ENCODE measurements at regions not wholly inside any gene's neighbourhood (a gene's known extent, or its start where the extent isn't known, plus 50 kb on each side); places are given as distances from the start of the nearest gene placed in this dataset.

DNA sequence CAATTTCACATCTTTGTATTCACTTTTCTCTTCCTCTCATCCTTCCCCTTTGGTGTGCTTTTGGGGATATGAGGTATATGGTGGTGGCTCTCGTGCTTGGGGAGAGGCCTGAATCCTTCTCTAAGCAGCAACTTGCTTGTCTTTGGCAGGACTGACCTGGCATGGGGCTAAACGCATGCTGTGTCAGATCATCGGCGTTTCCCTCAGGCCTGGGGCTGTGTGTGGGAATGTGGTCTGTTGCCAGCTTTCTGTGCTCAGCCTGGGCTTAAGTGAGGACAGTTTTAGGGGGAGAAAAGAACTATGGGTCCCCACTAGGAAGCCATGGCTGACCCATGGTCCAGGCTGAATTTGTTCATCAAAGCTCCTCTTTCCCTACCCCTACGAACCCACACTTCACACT is 60.7 kb downstream of the TET3 start:
- TF ChIP-seq CTCF (IDR thresholded peaks at IDR 0.05; ENCODE audit: insufficient read depth, low read depth, low read length) (no peak), EZH2 (IDR thresholded peaks at IDR 0.05; ENCODE audit: insufficient read depth, low read length) (no peak)

Data from astrocyte (in vitro differentiated cells and primary cell).